ENCODE measurements at regions not wholly inside any gene's neighbourhood (a gene's known extent, or its start where the extent isn't known, plus 50 kb on each side); places are given as distances from the start of the nearest gene placed in this dataset.

GRCh38 chr17:5947701-5948180 is 122.4 kb upstream of the WSCD1 start:
- no peak overlapping the region for H3K4me3 Mint-ChIP-seq (ENCODE audit: low read depth, unreplicated experiment)
- no peaks in the 10 kb centered on the region for H3K36me3 Mint-ChIP-seq (ENCODE audit: insufficient read depth, unreplicated experiment)
- H3K27ac Mint-ChIP-seq (ENCODE audit: unreplicated experiment): no peak overlapping the region
- DNase-seq: no peak
- H3K4me1 Mint-ChIP-seq (ENCODE audit: low read depth, unreplicated experiment): no peaks in the 10 kb centered on the region
- H3K9me3 Mint-ChIP-seq (ENCODE audit: low read depth, unreplicated experiment): no peaks in the 10 kb centered on the region
- no peak for TF ChIP-seq CTCF (IDR thresholded peaks at IDR 0.05; ENCODE audit: unreplicated experiment)
- H3K27me3 Mint-ChIP-seq (ENCODE audit: unreplicated experiment): peaks cover 95% of the 10 kb centered on the region
- intact Hi-C loops (cut with micrococcal nuclease; ENCODE audit: unreplicated experiment): no loop called here
- BruUV-seq (replicated peaks): no TSS peak
- CTCF ChIA-PET: no interaction called here

- H3K9me3 Mint-ChIP-seq (ENCODE audit: low read depth, unreplicated experiment): no peaks in the 10 kb centered on the region
- intact Hi-C loops (cut with micrococcal nuclease; ENCODE audit: unreplicated experiment): no loop called here
- DNase-seq: no peak
- no peak overlapping the region for H3K27ac Mint-ChIP-seq (ENCODE audit: unreplicated experiment)
- no peaks in the 10 kb centered on the region for H3K4me1 Mint-ChIP-seq (ENCODE audit: low read depth, unreplicated experiment)
- peaks cover 92% of the 10 kb centered on the region for H3K27me3 Mint-ChIP-seq (ENCODE audit: unreplicated experiment)
- TF ChIP-seq CTCF (IDR thresholded peaks at IDR 0.05; ENCODE audit: unreplicated experiment): no peak
- no peaks in the 10 kb centered on the region for H3K36me3 Mint-ChIP-seq (ENCODE audit: insufficient read depth, unreplicated experiment)
- no peak overlapping the region for H3K4me3 Mint-ChIP-seq (ENCODE audit: low read depth, unreplicated experiment)
- no TSS peak for BruUV-seq (replicated peaks)
- CTCF ChIA-PET: no interaction called here
Measured at GRCh38 chr17:5948811-5949210, 121.4 kb upstream of the WSCD1 start.

GRCh38 chr17:5950878-5951277 is 119.3 kb upstream of the WSCD1 start:
- H3K27me3 Mint-ChIP-seq (ENCODE audit: unreplicated experiment): peaks cover 95% of the 10 kb centered on the region
- H3K27ac Mint-ChIP-seq (ENCODE audit: unreplicated experiment): no peak overlapping the region
- no peak for TF ChIP-seq CTCF (IDR thresholded peaks at IDR 0.05; ENCODE audit: unreplicated experiment)
- DNase-seq: no peak
- intact Hi-C loops (cut with micrococcal nuclease; ENCODE audit: unreplicated experiment): no loop called here
- H3K4me1 Mint-ChIP-seq (ENCODE audit: low read depth, unreplicated experiment): no peaks in the 10 kb centered on the region
- no peaks in the 10 kb centered on the region for H3K36me3 Mint-ChIP-seq (ENCODE audit: insufficient read depth, unreplicated experiment)
- H3K9me3 Mint-ChIP-seq (ENCODE audit: low read depth, unreplicated experiment): no peaks in the 10 kb centered on the region
- CTCF ChIA-PET: no interaction called here
- BruUV-seq (replicated peaks): no TSS peak
- no peak overlapping the region for H3K4me3 Mint-ChIP-seq (ENCODE audit: low read depth, unreplicated experiment)

GRCh38 chr17:5951912-5952311 is 118.3 kb upstream of the WSCD1 start:
- Mint-ChIP-seq H3K4me1 (ENCODE audit: low read depth, unreplicated experiment) (no peaks in the 10 kb centered on the region), H3K27me3 (ENCODE audit: unreplicated experiment) (peaks cover 90% of the 10 kb centered on the region), H3K36me3 (ENCODE audit: insufficient read depth, unreplicated experiment) (no peaks in the 10 kb centered on the region), H3K27ac (ENCODE audit: unreplicated experiment) (no peak overlapping the region), H3K4me3 (ENCODE audit: low read depth, unreplicated experiment) (no peak overlapping the region), H3K9me3 (ENCODE audit: low read depth, unreplicated experiment) (no peaks in the 10 kb centered on the region)
- CTCF ChIA-PET: no interaction called here
- DNase-seq: no peak
- no peak for TF ChIP-seq CTCF (IDR thresholded peaks at IDR 0.05; ENCODE audit: unreplicated experiment)
- intact Hi-C loops (cut with micrococcal nuclease; ENCODE audit: unreplicated experiment): no loop called here
- no TSS peak for BruUV-seq (replicated peaks)
